Right lobe of liver (tissue), 4 donors: ENCODE measurements at regions not wholly inside any gene's neighbourhood (a gene's known extent, or its start where the extent isn't known, plus 50 kb on each side); places are given as distances from the start of the nearest gene placed in this dataset.

Source experiments
- CTCF ChIP-seq, 4 donors: fragments of 200-600 bp in 3 of 4; fragments of 450-650 bp in 1 of 4; IDR thresholded peaks; one replicate each; pipeline versions ENCODE4 v1.5.1 to v1.8.0; 2016 to 2022; ENCODE audit warnings: antibody characterized with exemption in 4 of 4, mild to moderate bottlenecking in 2 of 4
- POLR2A ChIP-seq: fragments of 450-650 bp; IDR thresholded peaks from one replicate; pipeline ENCODE4 v1.6.1; 2017; ENCODE audit warnings: antibody characterized with exemption, mild to moderate bottlenecking
- donor health status: DM: no; HTN: no; CAD: no.
- donor health status: DM: no; HTN: no; CAD: no.
- donor health status: DM: no; HTN: yes; CAD: no.

DNA sequence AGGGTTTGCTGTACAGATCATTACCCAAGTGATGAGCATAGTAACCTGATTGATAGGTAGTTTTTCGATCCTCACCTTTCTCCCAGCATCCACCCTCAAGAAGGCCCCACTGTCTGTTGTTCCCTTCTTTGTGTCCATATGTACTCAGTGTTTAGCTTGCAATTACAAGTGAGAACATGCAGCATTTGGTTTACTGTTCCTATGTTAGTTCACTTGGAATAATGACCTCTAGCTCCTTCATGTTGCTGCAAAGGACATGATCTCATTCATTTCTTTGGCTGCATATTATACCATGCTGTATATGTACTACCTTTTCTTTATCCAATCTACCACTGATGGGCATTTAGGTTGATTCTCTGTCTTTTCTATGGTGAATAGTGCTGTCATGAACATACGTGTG, 181.6 kb upstream of the FOXG1 start:
- TF ChIP-seq CTCF (IDR thresholded peaks at IDR 0.05) (no peak), POLR2A (no peak)
